HG03039 (cell line): ENCODE measurements at regions not wholly inside any gene's neighbourhood (a gene's known extent, or its start where the extent isn't known, plus 50 kb on each side); places are given as distances from the start of the nearest gene placed in this dataset.

Source experiments
- ATAC-seq: cut with Tn5 transposase; IDR thresholded peaks from one replicate; pipeline ENCODE4 v1.9.1; 2021; ENCODE audit warnings: mild to moderate bottlenecking, moderate library complexity; ENCODE audit not compliant: unreplicated experiment

DNA sequence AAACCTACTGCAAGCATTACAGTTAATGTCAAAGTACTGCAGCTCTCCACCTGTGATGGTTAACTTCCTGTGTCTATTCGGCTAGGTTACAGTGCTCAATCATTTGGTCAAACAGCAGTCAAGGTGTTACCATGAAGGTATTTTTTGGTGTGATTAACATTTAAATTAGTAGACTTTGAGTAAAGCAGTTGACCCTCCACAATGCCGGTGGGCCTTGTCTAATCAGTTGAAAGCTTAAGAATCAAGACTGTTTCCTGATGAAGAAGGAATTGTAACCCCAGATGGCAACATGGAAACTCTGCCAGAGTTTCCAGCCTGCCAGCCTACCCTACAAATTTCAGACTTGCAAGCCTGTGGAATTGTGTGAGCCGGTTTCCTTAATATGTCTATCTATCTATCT lies 683.9 kb downstream of the BRD1 start:
- no peak for ATAC-seq

DNA sequence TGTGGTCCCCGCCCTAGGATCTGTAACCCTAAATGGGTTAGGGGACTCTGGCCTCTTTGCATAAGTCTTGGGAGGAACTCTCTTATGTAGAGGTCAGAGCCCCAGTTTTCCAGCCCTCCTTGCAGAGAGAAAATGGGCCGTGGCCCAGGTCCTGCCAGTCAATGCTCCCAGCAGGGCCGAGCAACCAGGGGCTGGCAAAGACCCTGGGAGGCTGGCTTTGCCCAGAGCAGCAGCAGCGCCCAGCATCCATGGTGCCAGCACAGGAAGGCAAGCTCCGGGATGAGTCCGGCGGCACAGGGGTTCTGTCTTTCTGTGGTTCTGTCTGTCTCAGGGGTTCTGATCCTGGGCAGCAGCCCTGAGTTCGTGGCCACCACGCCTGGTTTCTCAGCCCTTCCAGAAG lies 684.8 kb downstream of the BRD1 start:
- no peak for ATAC-seq

DNA sequence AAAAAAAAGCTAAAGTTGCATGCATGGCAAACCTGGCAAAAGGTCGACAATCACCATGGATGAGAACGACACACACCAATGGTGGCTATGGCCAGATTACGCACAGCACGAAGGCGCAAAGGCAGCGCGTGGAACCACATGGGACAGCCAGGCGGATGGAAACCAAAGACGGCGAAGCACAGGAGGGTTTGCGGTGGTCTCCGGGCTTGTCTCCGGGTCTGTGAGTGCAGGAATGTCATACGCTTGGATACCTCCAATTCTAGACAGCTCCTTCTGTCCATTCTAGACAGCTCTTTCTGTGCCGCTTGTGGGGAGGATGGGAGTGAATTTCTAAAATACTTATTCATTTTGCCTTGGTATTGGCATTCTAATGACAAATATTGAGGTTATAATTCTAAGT lies 685.4 kb downstream of the BRD1 start:
- no peak for ATAC-seq

DNA sequence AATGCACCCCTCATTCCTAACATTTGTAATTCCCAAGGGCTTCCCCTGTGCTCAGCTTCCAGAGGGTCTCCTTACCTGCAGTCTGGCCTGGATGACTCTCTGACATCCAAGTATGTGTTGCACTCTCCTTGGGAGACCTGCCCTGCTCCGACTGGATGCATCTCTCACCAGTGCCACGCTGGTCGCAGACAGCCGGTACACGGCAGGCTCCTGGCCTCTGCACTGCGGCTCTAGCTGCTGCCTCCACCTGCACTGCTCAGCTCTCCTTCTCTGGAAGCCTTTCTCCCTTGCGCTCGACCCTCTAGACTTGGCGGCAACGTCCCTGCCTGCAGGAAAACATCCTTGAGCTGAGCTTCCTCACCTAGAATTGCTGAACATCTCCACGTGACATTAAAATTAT lies 685.9 kb downstream of the BRD1 start:
- no peak for ATAC-seq

DNA sequence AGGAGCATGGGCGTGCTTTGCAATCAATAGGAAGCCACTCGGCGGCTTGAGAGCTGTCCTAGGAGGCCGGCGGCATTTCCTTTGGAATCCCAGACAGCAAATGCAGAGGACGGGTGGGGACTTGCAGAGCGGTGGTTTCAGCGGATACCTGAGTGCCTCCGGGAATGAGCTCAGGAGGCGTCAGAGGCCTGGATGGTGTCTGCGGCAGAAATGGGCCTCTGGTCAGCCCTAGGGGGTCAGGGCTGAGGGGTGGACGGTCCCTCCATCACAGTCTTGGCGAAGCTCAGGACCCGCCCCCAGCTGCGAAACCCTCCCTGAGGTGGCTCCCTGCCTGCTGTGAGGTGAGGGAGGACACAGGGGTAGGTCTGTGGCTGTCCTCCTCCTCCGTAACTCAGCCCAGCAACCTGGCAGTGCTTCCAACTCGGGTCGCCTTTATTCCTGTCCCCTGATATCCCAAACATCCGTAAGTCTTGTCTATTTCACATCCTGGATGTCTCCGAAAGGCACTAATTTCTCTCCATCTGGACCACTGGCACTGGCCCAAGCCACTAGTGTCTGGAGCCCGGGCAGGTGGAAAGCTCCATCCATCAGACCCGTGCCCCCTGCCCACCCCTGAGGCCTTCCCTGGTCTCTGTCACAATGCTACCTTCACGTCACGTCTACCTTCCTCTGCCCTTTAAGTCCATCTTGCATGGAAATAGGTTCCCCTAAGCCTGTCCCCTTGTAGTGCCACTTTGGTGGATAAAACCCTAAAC lies 686.6 kb downstream of the BRD1 start:
- ATAC-seq, result no peak

DNA sequence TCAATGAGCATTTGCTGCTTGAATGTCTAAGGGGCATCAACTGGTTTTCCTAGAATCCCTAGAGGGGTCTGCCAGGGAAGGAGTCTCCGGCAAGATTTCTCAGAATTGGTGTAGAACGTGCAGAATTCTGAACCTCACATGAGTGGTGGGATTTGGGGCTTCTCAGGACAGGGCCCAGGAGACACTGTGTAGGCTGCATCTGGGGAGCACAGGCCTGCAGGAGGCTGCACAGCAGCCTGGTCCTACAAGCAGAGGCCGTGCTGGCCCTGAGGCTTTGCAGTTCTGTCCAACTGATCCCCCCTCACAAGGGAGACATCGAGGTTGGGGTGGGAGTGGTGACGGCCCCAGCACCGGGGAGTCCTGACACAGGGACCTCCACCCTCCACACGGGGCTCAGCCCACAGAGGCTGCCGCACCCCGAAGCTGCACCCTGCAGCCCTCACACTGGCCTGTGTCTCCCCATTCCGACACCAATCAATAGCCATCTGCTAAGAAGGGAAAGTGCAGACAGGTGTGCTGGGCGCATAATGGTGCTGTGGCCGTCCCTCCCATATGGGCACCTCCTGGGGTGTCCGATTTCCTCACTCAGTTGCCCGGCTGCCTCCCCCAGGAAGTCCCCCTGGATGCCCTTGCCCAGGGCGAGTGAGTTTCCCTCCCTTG lies 688.1 kb downstream of the BRD1 start:
- ATAC-seq, result no peak

DNA sequence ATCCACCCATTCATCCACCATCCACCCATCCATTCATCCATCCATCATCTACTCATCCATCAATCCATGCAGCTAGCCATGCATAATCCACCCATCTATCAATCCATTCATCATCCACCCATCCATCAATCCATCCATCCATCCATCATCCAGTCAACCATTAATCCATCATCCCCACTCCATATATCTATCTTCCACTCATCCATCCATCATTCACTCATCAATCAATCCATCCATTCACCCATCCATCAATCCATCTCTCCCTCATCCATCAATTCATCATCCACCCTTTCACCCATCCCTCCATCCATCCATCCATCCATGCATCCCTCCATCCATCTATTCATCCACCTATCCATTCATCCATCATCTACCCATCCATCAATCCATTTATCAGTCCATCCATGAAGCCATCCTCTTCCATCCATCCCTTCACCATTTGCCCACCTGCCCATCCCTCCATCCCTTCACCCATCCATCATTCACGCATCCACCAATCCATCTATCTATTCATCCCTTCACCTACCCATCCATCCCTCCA lies 689.4 kb downstream of the BRD1 start:
- no peak for ATAC-seq

DNA sequence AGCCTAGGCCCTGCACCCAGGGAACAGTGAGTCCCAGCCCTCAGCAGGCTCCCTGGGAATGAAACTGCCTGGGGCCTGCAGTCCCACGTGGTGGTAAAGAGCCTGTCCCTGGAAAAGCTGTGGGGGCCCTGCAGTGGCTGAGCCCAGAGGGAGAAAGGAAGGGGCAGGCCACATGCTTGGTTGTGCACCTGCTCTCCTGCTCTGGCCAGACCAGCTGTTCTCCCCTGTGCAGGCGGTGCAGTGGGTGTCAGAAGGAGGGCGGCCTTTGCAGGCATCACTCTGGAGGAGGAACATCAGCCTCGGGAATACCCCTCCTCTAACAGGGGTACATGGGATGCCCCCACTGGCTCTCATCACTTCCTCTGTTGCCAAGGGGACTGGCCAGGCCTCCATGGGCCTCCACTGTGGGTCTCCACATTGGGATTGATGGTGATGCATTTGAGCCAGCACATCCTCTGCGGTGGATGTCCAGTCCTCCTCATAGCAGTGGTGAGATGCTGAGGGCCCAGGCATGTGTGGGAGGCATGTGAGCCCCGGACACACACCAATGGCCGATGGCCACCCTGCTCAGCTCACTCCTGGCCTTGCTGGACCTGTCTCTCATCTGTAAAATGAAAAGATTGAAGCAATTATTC lies 690.4 kb downstream of the BRD1 start:
- ATAC-seq, result no peak

DNA sequence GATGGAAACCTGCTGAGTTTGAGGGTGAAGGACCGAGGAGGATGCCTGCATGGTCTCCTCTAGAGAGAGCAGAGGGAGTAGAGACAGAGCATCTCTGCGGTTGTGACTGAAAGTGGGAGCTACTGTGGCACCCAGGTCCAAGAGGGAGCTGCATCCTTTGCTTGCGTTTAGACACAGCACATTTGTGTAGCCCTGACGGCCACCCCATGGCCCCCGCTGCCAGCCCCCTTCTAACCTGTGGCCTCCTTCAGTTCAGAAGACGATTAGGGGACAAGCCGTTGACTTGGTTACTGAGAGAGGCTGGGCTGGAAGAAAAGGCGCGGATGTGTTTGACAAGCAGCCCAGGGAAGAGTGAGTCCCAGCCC lies 690.9 kb downstream of the BRD1 start:
- no peak for ATAC-seq

DNA sequence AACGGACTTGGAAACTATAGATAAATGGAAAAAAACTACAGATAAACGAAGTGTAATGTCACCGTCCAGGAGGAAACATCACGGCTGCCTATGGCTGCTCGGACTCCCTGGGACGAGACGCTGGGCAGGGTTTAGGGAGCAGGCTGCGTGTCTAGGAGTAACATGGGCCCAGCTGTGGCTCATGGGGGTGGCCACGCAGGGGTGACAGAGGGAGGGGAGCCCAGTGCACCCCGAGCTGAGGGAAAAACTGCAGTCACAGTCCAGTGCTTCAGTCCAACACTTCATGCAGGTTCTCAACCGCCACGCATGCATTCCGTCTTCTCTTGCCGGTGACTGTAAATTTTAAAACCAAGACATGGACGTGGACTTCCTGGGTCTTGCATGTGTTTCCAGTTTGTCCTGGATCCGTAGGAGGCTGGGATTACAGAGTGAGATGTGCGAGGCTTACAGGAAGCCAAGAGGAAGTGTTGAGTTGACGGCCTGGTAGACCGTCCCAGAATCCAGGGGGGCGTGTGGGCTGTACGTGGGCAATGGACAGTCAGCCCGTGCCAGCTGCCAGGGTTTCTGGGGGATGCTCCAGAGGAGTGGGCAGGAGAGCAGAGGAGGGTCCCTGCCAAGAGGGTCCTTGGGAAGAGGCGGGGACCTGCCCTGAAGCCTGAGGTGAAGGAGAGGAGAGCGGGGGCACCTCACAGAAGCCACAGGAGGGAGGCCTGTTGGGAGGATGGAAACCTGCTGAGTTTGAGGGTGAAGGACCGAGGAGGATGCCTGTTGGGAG lies 691.4 kb downstream of the BRD1 start:
- ATAC-seq, result no peak

DNA sequence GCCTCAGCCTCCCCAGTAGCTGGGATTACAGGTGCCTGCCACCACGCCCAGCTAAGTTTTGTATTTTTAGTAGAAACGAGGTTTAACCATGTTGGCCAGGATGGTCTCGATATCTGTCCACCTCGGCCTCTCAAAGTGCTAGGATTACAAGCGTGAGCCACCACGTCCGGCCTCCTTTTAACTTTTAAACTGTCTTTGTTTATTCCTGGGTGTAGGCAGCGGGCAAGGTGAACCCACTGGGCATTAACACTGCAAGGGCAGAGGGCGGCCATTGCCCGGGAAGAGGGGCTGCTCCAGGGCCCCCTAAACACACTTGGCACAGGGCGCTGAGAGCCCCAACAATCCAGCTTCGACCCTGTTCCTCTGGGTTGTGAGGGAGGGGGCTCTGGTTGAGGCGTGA lies 693.6 kb downstream of the BRD1 start:
- ATAC-seq, result no peak

DNA sequence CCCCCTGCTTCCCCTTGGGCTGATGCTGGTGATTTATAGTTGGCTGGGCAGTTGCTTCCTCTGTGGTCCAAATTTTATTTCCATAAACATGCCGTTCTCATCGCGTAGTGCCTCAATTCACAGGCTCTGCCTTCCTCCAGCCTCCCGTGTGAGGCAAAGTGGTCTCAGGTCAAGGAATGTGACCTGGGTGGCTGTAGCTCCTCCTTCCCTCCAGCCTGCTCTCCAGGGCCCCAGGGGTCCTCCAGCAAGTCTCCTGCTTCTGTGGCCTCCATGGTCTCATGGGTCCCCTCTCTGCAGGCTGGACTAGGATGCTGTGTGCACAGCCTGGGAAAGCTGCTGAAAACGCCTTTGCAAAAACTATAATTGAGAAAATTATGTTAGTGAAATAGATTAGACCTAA lies 694.1 kb downstream of the BRD1 start:
- no peak for ATAC-seq

DNA sequence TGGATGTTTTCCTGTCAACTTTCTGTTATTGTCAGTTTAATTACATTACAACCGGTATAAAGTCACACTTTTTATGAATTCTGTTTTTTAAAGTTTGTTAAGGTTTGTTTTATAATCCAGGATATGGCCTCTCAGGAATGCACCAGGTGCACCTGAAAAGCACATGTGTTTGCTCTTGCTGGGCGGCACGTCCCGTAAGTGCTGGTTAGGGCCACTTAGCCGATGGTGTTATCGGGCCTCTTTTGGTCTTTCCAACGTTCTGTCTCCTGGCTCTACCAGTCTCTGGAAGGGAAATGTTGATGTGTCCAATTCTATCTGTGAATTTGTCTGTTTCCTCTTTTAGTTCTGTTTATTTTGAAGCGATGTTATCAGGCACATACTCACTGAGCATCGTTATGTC lies 695.7 kb downstream of the BRD1 start:
- ATAC-seq, result no peak

DNA sequence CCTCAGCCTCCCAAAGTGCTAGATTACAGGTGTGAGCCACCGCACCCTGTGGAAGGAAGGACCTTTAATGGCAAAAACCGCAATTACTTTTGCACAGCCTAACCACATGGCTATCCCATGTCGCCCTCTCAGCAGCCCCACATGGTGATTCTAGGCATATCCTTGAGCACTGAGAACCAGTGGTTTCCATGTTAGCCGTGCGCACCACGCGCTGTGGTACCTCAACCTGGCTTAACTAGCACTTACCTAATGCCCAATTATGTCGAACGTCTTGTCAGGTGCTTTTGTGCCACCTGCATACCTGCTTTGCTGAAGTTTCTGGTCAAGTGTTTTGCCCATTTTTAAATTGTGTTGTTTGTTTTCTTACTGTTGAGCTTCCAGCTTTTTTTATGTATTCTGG lies 697.9 kb downstream of the BRD1 start:
- no peak for ATAC-seq

DNA sequence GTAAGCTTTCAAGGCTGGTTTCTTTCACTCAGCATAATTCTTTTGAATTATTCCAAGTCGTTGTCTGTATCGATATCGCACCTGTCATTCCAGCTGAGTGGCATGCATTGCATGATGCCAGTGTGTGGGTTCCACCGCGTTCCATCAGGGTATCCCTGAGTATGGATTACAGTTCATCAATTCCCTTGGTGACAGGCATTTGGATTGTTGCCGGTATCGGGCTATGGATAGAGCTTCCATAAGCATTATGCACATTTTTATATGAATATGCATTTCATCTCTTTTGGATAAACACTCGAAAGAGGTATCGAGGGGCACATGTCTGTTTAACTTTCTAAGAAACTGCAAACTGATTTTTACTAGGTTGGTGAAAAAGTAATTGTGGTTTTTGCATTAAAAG lies 698.8 kb downstream of the BRD1 start:
- no peak for ATAC-seq

DNA sequence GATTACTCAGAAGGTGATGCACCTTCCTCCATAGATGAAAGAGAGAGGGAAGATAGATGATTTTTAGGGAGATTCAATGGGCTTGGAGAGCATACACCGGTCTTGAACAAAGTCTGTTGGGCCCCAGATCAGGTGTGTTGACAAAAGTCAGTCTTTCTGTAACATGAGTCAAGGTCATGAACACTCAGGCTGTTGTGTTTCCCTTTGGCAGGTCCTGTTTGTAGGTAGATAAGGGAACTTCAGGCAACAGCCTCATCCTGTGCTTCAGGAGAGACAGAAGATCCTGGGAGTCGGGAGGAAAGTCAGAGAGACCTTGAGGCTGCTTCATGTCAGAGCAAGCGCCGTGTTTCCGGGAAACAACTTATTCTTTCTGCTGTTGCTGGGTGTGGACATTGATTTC lies 703.1 kb downstream of the BRD1 start:
- ATAC-seq, result no peak

DNA sequence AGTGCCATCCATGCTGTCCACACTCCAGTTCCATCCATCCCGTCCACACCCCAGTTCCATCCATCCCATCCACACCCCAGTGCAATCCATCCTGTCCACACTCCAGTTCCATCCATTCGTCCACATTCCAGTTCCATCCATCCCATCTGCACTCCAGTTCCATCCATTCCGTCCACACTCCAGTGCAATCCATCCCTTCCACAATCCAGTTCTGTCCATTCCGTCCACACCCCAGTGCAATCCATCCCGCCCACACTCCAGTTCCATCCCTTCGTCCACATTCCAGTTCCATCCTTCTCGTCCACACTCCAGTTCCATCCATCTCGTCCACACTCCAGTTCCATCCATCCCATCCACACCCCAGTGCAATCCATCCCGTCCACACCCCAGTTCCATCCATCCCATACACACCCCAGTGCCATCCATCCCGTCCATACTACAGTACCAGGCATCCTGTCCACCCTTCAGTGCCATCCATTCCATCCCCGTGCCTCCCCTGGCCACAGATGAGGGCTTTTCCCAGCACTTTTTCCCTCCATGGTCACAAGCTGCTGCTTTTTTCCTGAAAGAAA lies 704.0 kb downstream of the BRD1 start:
- ATAC-seq, result no peak

DNA sequence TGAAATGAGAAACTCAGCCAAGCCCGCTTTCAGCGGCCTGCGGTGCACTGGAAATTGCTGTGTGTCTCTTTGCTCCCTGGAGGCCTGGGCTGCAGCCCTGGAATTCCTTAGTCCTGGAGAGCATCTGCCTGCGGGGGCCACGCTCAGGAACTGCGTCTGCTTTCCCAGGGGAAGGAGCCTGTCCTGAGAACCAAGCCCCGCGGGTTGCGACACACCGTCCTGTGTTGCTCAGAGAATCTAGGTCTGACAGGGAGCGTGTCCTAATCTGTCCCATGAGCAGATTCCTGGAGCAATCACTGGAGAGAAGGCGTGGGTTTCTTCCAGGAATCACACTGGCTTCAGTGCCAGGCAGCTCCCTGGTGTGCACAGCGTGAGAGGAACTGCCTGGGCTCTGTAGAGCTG lies 708.1 kb downstream of the BRD1 start:
- ATAC-seq, result no peak

DNA sequence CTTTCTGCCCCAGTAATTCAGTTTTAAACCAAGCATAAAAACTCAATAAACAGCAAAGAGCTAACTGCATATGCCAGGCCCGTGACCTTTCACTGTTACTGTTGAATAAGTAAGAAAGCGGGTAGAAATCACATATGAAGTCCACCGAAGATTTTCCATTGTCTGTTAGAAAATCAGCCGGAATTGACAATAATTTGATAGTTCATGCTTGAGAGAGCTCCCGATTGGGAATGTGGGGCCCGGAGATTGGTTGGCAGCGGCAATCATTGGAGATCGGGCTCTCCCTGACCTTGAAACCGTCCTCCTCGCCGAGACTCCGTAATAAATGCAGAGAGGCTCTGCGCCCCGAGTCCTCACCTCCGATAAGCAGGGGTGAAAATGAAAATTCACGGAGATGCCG lies 709.6 kb downstream of the BRD1 start:
- no peak for ATAC-seq

DNA sequence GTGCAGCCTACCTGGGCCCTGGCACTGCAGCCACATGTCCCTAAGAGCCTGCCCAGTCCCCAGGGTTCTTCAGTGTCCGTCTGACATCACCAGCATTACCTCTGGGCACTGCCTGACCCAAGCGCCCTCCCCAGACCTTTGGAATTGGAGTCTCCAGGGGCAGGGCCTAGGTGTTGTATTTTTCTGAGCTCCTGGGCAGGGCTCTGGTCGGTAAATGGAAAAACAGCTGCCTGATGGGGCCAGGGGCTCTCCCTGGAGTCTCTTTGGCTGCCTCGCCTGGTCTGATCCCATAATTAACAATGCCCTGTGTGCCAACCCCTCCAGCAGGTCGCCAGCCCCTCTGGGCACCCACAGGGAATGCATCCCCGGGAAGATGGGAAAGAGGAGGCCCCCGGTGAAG lies 710.2 kb downstream of the BRD1 start:
- no peak for ATAC-seq

DNA sequence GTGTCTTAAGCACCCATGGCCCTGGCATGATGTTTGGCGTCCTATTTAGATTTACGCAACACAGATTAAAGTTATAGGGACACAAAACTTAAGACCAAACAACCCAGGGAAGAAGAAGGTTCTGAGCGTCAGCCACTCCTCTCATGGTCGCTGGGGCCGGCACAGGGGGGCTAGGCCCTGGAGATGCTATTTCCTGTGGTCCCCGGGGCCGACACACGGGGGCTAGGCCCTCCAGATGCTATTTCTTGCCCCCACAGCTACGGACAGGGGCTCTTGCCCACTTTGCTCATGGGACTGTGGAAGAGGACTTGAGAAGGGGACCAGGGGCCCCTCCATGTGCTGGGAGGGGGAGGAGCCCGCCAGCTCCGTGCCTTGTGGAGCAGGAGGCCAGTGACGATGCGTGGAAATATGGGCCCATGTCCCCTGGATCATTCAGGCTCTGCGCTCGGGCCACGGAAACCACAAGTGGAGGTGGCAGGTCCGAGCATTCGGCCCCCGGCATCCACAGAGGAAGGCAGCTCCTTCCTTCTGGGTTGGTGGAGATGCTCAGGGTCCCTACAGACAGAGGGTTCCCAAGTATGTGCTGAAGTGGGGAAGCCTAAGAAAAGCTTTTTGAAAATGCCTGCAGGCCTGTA lies 711.1 kb downstream of the BRD1 start:
- no peak for ATAC-seq
